Lung (tissue), 11 donors: ENCODE measurements at regions not wholly inside any gene's neighbourhood (a gene's known extent, or its start where the extent isn't known, plus 50 kb on each side); places are given as distances from the start of the nearest gene placed in this dataset.

Experiments
- ATAC-seq: fragments of 200-7000 bp; cut with Tn5 transposase; one replicate; pipeline ENCODE4 v1.9.1; 2020; ENCODE audit warnings: moderate number of reproducible peaks; ENCODE audit not compliant: insufficient read depth, low FRiP score
- DNase-seq, 3 donors: peaks; one replicate each; pipeline ENCODE4 v3.0.0-alpha.2; 2013 to 2017
- H3K27ac ChIP-seq, 2 donors: one replicate each; pipeline ENCODE4 v1.5.1; 2013; ENCODE audit warnings: mild to moderate bottlenecking in 2 of 2, moderate library complexity in 2 of 2, control low read depth in 1 of 2, inconsistent platforms in 1 of 2, low read depth in 1 of 2, low read length in 1 of 2
- H3K27me3 ChIP-seq, 3 donors: one replicate each; pipeline ENCODE4 v1.5.1; 2013; ENCODE audit warnings: low read length in 2 of 3; ENCODE audit not compliant: control insufficient read depth in 3 of 3, insufficient read depth in 3 of 3
- H3K36me3 ChIP-seq, 4 donors: one replicate each; pipeline ENCODE4 v1.5.1; 2013; ENCODE audit warnings: low read length in 4 of 4, mild to moderate bottlenecking in 1 of 4, moderate library complexity in 1 of 4; ENCODE audit not compliant: control insufficient read depth in 4 of 4, insufficient read depth in 4 of 4
- H3K4me1 ChIP-seq, 5 donors: one replicate each; pipeline ENCODE4 v1.5.1; 2013; ENCODE audit warnings: low read length in 5 of 5, mild to moderate bottlenecking in 2 of 5, moderate library complexity in 1 of 5; ENCODE audit not compliant: control insufficient read depth in 5 of 5, insufficient read depth in 5 of 5
- H3K4me3 ChIP-seq: one replicate; pipeline ENCODE4 v1.5.1; 2013; ENCODE audit warnings: mild to moderate bottlenecking, control low read depth, moderate library complexity
- H3K9ac ChIP-seq, 2 donors: one replicate each; pipeline ENCODE4 v1.5.1; 2013; ENCODE audit warnings: low read length in 2 of 2, control low read depth in 1 of 2; ENCODE audit not compliant: insufficient read depth in 1 of 2
- H3K9me3 ChIP-seq, 4 donors: one replicate each; pipeline ENCODE4 v1.5.1; 2013; ENCODE audit warnings: low read length in 3 of 4, mild to moderate bottlenecking in 1 of 4, moderate library complexity in 1 of 4; ENCODE audit not compliant: control insufficient read depth in 4 of 4, insufficient read depth in 3 of 4
- CTCF ChIP-seq: IDR thresholded peaks from 2 replicates; pipeline ENCODE4 v1.5.1; 2012; ENCODE audit warnings: mild to moderate bottlenecking; ENCODE audit errors: control extremely low read depth, extremely low read depth
- WGBS, 2 donors: extraction: QIAGEN DNeasy Blood & Tissue Kit; methylation state at CpG; one replicate each; pipeline ENCODE4 v1.1.7; 2013; 5-methylcytosine and 5-hydroxymethylcytosine counted together
- donor health status: control.
- donor health status: control.
- donor health status: Bipolar disorder and iron deficiency.
- donor health status: healthy.
- donor health status: DM: yes; HTN: yes; CAD: no.

- TF ChIP-seq CTCF, result no peak
- Histone ChIP-seq H3K4me3 (no peak overlapping the region), H3K36me3 (no peaks in the 10 kb centered on the region), H3K4me1 (no peaks in the 10 kb centered on the region), H3K9me3 (no peaks in the 10 kb centered on the region), H3K27ac (no peak overlapping the region), H3K27me3 (no peaks in the 10 kb centered on the region), H3K9ac (no peak overlapping the region)
- peak in 2 of 3 donors; percentile 5 to 14 for DNase-seq
- ATAC-seq, result no peak
Observed at GRCh38 chr14:22163051-22163450, 426.0 kb downstream of the DAD1 start.

GRCh38 chr14:22159957-22160356 lies 429.1 kb downstream of the DAD1 start:
- Histone ChIP-seq H3K4me1 (no peaks in the 10 kb centered on the region), H3K4me3 (no peak overlapping the region), H3K9me3 (no peaks in the 10 kb centered on the region), H3K27me3 (no peaks in the 10 kb centered on the region), H3K36me3 (no peaks in the 10 kb centered on the region), H3K27ac (no peak overlapping the region), H3K9ac (no peak overlapping the region)
- DNase-seq (no peak), ATAC-seq (no peak)
- no peak for TF ChIP-seq CTCF
- WGBS, 2 donors, result 62 to 67% methylated on average over 2 of the region's 2 CpGs

DNA sequence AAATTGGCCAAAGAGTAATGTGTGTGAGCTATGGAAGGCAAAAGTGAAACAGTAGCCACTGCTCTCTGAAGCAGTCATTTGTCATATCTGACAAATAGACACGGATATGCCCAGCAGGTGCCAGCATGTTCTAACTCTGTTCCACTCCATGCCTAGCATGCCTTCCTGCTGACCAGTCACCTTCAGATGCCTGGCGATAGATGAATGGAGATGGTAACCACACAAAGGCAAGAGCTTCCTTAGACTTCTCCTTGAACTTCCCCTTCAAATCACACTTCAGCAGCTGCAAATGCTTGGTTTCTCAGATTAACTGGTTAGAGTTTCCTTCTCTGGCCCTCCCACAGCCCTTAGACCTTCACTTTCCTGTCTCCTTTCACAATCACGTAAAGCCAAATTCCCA lies 429.9 kb downstream of the DAD1 start:
- ATAC-seq (no peak), DNase-seq (no peak)
- no peaks in the 10 kb centered on the region for H3K27me3 ChIP-seq
- 21 to 47% methylated on average over 3 of the region's 3 CpGs for WGBS, 2 donors
- no peak for TF ChIP-seq CTCF
- no peaks in the 10 kb centered on the region for H3K9me3 ChIP-seq
- H3K36me3 ChIP-seq, result no peaks in the 10 kb centered on the region
- no peaks in the 10 kb centered on the region for H3K4me1 ChIP-seq
- H3K4me3 ChIP-seq, result no peak overlapping the region
- H3K9ac ChIP-seq, result no peak overlapping the region
- H3K27ac ChIP-seq, result no peak overlapping the region

DNA sequence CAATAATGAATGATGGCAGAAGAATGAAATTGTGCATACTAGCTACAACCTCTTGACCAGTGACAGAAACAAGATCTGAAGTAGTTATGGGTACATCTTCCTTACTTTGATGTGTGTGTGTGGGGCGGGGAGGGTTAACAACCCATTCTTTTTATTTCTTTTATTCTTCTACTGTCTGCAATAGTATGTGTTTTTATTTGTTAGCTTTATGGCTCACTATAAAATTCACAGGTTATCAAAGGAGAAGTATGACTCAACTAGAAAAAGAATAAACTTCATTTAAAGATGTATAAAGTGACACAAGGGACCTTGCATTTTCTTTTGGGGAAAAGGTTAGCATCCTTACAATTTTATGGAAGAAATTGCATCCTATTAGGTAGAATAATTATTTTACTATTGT lies 430.5 kb downstream of the DAD1 start:
- Histone ChIP-seq H3K4me1 (no peaks in the 10 kb centered on the region), H3K9me3 (no peaks in the 10 kb centered on the region), H3K9ac (no peak overlapping the region), H3K4me3 (no peak overlapping the region), H3K27ac (no peak overlapping the region), H3K36me3 (no peaks in the 10 kb centered on the region), H3K27me3 (no peaks in the 10 kb centered on the region)
- ATAC-seq (no peak), DNase-seq (no peak)
- 90 to 97% methylated on average over 1 of the region's 1 CpG for WGBS, 2 donors
- TF ChIP-seq CTCF, result no peak
